Psoas muscle (tissue), 7 donors: ENCODE measurements at regions not wholly inside any gene's neighbourhood (a gene's known extent, or its start where the extent isn't known, plus 50 kb on each side); places are given as distances from the start of the nearest gene placed in this dataset.
"Not testable (repeated sequence)": the region's sequence is repeated elsewhere in the genome, so short reads cannot be mapped to it uniquely, and the experiment has no call there.

Experiments
- ATAC-seq, 4 donors: fragments of 200-7000 bp; cut with Tn5 transposase; one replicate each; pipeline ENCODE4 v1.9.1; 2020; ENCODE audit warnings: moderate library complexity in 3 of 4, mild to moderate bottlenecking in 2 of 4
- DNase-seq, 2 donors: peaks; one replicate each; pipeline ENCODE4 v3.0.0-alpha.2; 2020
- H3K27ac ChIP-seq: fragments of 200-600 bp; one replicate; pipeline ENCODE4 v1.8.0; 2022
- H3K27me3 ChIP-seq, 3 donors: fragments of 200-600 bp in 1 of 3; one replicate each; pipeline versions ENCODE4 v1.6.1 to v1.8.0; 2013 to 2022; ENCODE audit warnings: low read length in 2 of 3, mild to moderate bottlenecking in 2 of 3, moderate library complexity in 1 of 3; ENCODE audit not compliant: insufficient read depth in 3 of 3
- H3K36me3 ChIP-seq, 2 donors: fragments of 200-600 bp in 1 of 2; one replicate each; pipeline versions ENCODE4 v1.6.1 to v1.8.0; 2013 to 2022; ENCODE audit warnings: low read depth in 1 of 2, mild to moderate bottlenecking in 1 of 2, moderate library complexity in 1 of 2; ENCODE audit not compliant: insufficient read depth in 1 of 2
- H3K4me1 ChIP-seq: fragments of 200-600 bp; one replicate; pipeline ENCODE4 v1.8.0; 2022
- H3K4me3 ChIP-seq: fragments of 200-600 bp; one replicate; pipeline ENCODE4 v1.8.0; 2022; ENCODE audit warnings: mild to moderate bottlenecking
- H3K9me3 ChIP-seq: fragments of 200-600 bp; one replicate; pipeline ENCODE4 v1.8.0; 2022
- CTCF ChIP-seq: fragments of 200-600 bp; IDR thresholded peaks from one replicate; pipeline ENCODE4 v1.8.0; 2022; ENCODE audit warnings: antibody characterized with exemption
- WGBS, 3 donors: extraction: QIAGEN DNeasy Blood & Tissue Kit; methylation state at CpG; one replicate each; pipeline versions ENCODE4 v1.1.6 to v1.1.7; 2013; 5-methylcytosine and 5-hydroxymethylcytosine counted together
- intact Hi-C, 2 donors: fragments of 100-400 bp; cut with DNase I; formaldehyde crosslinking; loops; one replicate each; pipeline versions ENCODE4 v1.11.0 to v1.14.2; 2022
- donor health status: healthy with polysubstance abuse.
- donor health status: DM: no; HTN: no; CAD: no; lungs with moderate emphysema.
- donor health status: Bipolar disorder and iron deficiency.
- donor health status: healthy.
- donor health status: DM: yes; HTN: yes; CAD: no.
- donor health status: DM: no; HTN: no; CAD: no.
- donor health status: DM: yes; HTN: yes; CAD: no.

- intact Hi-C loops, result no loop called here
- no peak for TF ChIP-seq CTCF
- no peak overlapping the region for H3K27ac ChIP-seq
- H3K4me3 ChIP-seq, result no peak overlapping the region
- DNase-seq, result peak in 1 of 2 donors; percentile 33
- 87 to 93% (median 90%) methylated on average over 18 of the region's 18 CpGs for WGBS, 3 donors
- peaks cover 9% of the 10 kb centered on the region for H3K9me3 ChIP-seq
- no peaks in the 10 kb centered on the region for H3K36me3 ChIP-seq
- H3K27me3 ChIP-seq, result no peaks in the 10 kb centered on the region
- no peak for ATAC-seq
- no peaks in the 10 kb centered on the region for H3K4me1 ChIP-seq
Observed at GRCh38 chr17:27158382-27158781, 135.5 kb upstream of the WSB1 start.

- Histone ChIP-seq H3K36me3 (no peaks in the 10 kb centered on the region), H3K27ac (no peak overlapping the region), H3K27me3 (no peaks in the 10 kb centered on the region), H3K9me3 (no peaks in the 10 kb centered on the region), H3K4me1 (no peaks in the 10 kb centered on the region), H3K4me3 (no peak overlapping the region)
- DNase-seq (no peak), ATAC-seq (no peak)
- no peak for TF ChIP-seq CTCF
- intact Hi-C loops, result no loop called here
- 81 to 85% (median 84%) methylated on average over 5 of the region's 5 CpGs for WGBS, 3 donors
Observed at GRCh38 chr17:27180322-27180721, 113.6 kb upstream of the WSB1 start.

GRCh38 chr17:27181379-27181925 is 112.5 kb upstream of the WSB1 start:
- intact Hi-C loops, H3K27me3 ChIP-seq, H3K9me3 ChIP-seq, H3K4me1 ChIP-seq, H3K4me3 ChIP-seq, H3K27ac ChIP-seq, H3K36me3 ChIP-seq, DNase-seq, ATAC-seq: not testable (repeated sequence)
- WGBS, 3 donors, result 27 to 59% (median 36%) methylated on average over 2 of the region's 2 CpGs

- H3K9me3 ChIP-seq, result no peaks in the 10 kb centered on the region
- H3K27me3 ChIP-seq, result no peaks in the 10 kb centered on the region
- no peak for DNase-seq
- H3K4me3 ChIP-seq, result no peak overlapping the region
- H3K27ac ChIP-seq, result no peak overlapping the region
- H3K4me1 ChIP-seq, result no peaks in the 10 kb centered on the region
- H3K36me3 ChIP-seq, result no peaks in the 10 kb centered on the region
- no peak for TF ChIP-seq CTCF
- intact Hi-C loops, result no loop called here
- 85% methylated on average over 3 of the region's 3 CpGs for WGBS, 3 donors
- ATAC-seq, result no peak
Observed at GRCh38 chr17:27181935-27182334, 112.0 kb upstream of the WSB1 start.

- 24 to 46% (median 33%) methylated on average over 2 to 8 of the region's 8 CpGs for WGBS, 3 donors
Observed at GRCh38 chr17:27197505-27197904, 96.4 kb upstream of the WSB1 start.

More at GRCh38 chr17:27197505-27197904, 96.4 kb upstream of the WSB1 start:
- peak; percentile 29 for TF ChIP-seq CTCF
- intact Hi-C loops, H3K36me3 ChIP-seq, H3K4me3 ChIP-seq, ATAC-seq, H3K27ac ChIP-seq, H3K27me3 ChIP-seq, H3K9me3 ChIP-seq, H3K4me1 ChIP-seq: not testable (repeated sequence)
- peak; percentile 27 to 62 for DNase-seq
